ENCODE measurements at regions not wholly inside any gene's neighbourhood (a gene's known extent, or its start where the extent isn't known, plus 50 kb on each side); places are given as distances from the start of the nearest gene placed in this dataset.

DNA sequence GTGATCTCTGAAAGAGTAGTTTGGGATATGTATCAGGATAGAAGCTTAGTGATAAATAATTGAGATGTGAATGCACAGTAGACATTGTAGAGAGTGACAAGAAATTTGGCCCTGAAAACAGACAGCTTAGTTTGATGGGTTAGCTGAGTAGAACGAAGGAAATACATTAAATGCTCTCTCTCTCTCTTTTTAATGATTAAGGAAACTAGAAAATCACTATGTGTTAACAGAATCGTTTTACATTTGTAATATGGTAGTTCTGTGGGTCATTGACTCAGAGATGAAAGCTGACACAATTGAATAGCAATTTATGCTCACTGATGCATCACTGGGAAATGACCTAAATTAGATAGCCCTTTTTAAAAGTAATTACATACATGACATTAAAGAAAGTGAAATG lies 739.8 kb upstream of the PTPRD start:
- Mint-ChIP-seq H3K36me3 (no peaks in the 10 kb centered on the region), H3K9me3 (no peaks in the 10 kb centered on the region), H3K4me1 (peaks cover 22% of the 10 kb centered on the region), H3K4me3 (no peak overlapping the region), H3K27ac (no peak overlapping the region; the same call in 1 of the 2 replicates), H3K27me3 (ENCODE audit: low read depth) (no peaks in the 10 kb centered on the region)
- ATAC-seq, result no peak
- TF ChIP-seq RELA (CRISPR knock-in tag; IDR thresholded peaks at IDR 0.05; ENCODE audit: borderline replicate concordance) (no peak), GABPB1 (CRISPR knock-in tag; IDR thresholded peaks at IDR 0.05) (no peak), ATF1 (CRISPR knock-in tag; IDR thresholded peaks at IDR 0.05) (no peak), ZNF396 (CRISPR knock-in tag; IDR thresholded peaks at IDR 0.05; ENCODE audit: borderline replicate concordance) (no peak), TP53 (CRISPR knock-in tag; IDR thresholded peaks at IDR 0.05) (no peak), OVOL2 (CRISPR knock-in tag; IDR thresholded peaks at IDR 0.05; ENCODE audit: borderline replicate concordance) (no peak)
- TF ChIP-seq, protein P1, sequence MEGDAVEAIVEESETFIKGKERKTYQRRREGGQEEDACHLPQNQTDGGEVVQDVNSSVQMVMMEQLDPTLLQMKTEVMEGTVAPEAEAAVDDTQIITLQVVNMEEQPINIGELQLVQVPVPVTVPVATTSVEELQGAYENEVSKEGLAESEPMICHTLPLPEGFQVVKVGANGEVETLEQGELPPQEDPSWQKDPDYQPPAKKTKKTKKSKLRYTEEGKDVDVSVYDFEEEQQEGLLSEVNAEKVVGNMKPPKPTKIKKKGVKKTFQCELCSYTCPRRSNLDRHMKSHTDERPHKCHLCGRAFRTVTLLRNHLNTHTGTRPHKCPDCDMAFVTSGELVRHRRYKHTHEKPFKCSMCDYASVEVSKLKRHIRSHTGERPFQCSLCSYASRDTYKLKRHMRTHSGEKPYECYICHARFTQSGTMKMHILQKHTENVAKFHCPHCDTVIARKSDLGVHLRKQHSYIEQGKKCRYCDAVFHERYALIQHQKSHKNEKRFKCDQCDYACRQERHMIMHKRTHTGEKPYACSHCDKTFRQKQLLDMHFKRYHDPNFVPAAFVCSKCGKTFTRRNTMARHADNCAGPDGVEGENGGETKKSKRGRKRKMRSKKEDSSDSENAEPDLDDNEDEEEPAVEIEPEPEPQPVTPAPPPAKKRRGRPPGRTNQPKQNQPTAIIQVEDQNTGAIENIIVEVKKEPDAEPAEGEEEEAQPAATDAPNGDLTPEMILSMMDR (IDR thresholded peaks at IDR 0.05), result no peak
- TF ChIP-seq, protein P2, sequence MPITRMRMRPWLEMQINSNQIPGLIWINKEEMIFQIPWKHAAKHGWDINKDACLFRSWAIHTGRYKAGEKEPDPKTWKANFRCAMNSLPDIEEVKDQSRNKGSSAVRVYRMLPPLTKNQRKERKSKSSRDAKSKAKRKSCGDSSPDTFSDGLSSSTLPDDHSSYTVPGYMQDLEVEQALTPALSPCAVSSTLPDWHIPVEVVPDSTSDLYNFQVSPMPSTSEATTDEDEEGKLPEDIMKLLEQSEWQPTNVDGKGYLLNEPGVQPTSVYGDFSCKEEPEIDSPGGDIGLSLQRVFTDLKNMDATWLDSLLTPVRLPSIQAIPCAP (CRISPR knock-in tag; IDR thresholded peaks at IDR 0.05), result no peak
- TF ChIP-seq, protein P3, sequence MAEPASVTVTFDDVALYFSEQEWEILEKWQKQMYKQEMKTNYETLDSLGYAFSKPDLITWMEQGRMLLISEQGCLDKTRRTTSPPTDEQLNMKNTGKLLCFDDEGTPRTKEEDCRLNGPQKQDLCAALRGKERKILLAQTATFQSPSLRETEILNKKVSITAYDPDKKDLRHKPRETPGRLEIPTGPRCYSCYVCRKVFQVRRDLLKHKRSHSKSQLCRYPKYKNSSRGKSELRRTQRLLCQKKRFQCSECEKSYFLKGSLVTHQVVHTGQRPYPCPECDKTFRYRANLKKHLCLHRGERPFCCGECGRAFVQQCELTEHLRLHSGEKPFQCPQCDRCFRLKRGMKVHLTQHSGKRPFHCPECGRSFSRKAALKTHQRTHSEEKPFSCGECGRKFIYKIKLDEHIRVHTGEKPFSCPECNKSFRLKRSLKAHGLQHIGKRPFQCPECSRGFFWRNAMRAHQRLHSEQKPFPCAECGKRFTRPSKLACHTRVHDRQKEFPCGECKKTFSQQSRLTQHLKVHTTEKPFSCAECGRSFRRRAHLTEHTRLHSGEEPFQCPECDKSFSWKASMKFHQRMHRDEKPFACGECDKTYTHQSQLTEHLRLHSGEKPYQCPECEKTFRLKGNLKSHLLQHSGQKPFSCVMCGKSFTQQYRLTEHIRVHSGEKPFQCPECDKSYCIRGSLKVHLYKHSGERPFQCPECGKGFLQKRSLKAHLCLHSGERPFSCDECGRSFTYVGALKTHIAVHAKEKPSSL (CRISPR knock-in tag; conservative IDR thresholded peaks at IDR 0.05), result no peak
- TF ChIP-seq, protein P4, sequence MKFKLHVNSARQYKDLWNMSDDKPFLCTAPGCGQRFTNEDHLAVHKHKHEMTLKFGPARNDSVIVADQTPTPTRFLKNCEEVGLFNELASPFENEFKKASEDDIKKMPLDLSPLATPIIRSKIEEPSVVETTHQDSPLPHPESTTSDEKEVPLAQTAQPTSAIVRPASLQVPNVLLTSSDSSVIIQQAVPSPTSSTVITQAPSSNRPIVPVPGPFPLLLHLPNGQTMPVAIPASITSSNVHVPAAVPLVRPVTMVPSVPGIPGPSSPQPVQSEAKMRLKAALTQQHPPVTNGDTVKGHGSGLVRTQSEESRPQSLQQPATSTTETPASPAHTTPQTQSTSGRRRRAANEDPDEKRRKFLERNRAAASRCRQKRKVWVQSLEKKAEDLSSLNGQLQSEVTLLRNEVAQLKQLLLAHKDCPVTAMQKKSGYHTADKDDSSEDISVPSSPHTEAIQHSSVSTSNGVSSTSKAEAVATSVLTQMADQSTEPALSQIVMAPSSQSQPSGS (CRISPR knock-in tag; IDR thresholded peaks at IDR 0.05; ENCODE audit: borderline replicate concordance, low read depth), result no peak
- TF ChIP-seq, protein P5, sequence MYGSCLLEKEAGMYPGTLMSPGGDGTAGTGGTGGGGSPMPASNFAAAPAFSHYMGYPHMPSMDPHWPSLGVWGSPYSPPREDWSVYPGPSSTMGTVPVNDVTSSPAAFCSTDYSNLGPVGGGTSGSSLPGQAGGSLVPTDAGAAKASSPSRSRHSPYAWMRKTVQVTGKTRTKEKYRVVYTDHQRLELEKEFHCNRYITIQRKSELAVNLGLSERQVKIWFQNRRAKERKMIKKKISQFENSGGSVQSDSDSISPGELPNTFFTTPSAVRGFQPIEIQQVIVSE (CRISPR knock-in tag; IDR thresholded peaks at IDR 0.05; ENCODE audit: borderline replicate concordance), result no peak
- TF ChIP-seq, protein P6, sequence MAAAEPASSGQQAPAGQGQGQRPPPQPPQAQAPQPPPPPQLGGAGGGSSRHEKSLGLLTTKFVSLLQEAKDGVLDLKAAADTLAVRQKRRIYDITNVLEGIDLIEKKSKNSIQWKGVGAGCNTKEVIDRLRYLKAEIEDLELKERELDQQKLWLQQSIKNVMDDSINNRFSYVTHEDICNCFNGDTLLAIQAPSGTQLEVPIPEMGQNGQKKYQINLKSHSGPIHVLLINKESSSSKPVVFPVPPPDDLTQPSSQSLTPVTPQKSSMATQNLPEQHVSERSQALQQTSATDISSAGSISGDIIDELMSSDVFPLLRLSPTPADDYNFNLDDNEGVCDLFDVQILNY (CRISPR knock-in tag; IDR thresholded peaks at IDR 0.05), result no peak
- TF ChIP-seq, protein P7, sequence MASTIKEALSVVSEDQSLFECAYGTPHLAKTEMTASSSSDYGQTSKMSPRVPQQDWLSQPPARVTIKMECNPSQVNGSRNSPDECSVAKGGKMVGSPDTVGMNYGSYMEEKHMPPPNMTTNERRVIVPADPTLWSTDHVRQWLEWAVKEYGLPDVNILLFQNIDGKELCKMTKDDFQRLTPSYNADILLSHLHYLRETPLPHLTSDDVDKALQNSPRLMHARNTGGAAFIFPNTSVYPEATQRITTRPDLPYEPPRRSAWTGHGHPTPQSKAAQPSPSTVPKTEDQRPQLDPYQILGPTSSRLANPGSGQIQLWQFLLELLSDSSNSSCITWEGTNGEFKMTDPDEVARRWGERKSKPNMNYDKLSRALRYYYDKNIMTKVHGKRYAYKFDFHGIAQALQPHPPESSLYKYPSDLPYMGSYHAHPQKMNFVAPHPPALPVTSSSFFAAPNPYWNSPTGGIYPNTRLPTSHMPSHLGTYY (CRISPR knock-in tag; IDR thresholded peaks at IDR 0.05), result no peak
- CTCF ChIA-PET, result no interaction called here
- POLR2A ChIA-PET, result no interaction called here
- no peak for DNase-seq (ENCODE audit: low spot score)

DNA sequence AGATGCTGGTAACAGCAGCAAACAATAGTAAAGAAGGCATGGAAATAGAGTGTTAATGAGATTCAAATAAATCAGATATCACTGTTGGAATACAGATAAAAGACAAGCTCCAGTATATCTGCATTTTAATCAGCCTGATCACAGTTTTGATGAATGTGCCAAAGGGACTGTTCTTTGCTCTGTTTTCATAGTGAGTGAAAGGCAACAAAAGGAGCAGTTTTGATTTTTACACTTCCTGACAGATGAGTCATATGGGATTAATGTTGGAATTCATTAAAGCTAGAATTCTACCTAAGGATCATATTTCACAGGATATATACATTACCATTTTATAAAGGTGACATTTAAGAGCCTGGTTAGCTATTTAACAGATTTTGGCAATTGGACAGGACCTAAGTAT lies 743.3 kb upstream of the PTPRD start:
- Mint-ChIP-seq H3K36me3 (no peaks in the 10 kb centered on the region), H3K4me3 (no peak overlapping the region), H3K27me3 (ENCODE audit: low read depth) (no peaks in the 10 kb centered on the region), H3K4me1 (peaks cover 5% of the 10 kb centered on the region), H3K9me3 (no peaks in the 10 kb centered on the region), H3K27ac (no peak overlapping the region)
- ATAC-seq (no peak), DNase-seq (ENCODE audit: low spot score) (no peak)
- CTCF ChIA-PET, result no interaction called here
- POLR2A ChIA-PET, result no interaction called here
- TF ChIP-seq EMX1 (CRISPR knock-in tag; IDR thresholded peaks at IDR 0.05) (no peak), TCF7 (CRISPR knock-in tag; IDR thresholded peaks at IDR 0.05; ENCODE audit: low read depth) (no peak), ZNF423 (CRISPR knock-in tag; IDR thresholded peaks at IDR 0.05) (no peak), ZNF219 (CRISPR knock-in tag; IDR thresholded peaks at IDR 0.05; ENCODE audit: borderline replicate concordance) (no peak), NR1H2 (CRISPR knock-in tag; IDR thresholded peaks at IDR 0.05) (no peak)
- TF ChIP-seq, protein P6 (CRISPR knock-in tag; IDR thresholded peaks at IDR 0.05), result no peak
- TF ChIP-seq, protein P8, sequence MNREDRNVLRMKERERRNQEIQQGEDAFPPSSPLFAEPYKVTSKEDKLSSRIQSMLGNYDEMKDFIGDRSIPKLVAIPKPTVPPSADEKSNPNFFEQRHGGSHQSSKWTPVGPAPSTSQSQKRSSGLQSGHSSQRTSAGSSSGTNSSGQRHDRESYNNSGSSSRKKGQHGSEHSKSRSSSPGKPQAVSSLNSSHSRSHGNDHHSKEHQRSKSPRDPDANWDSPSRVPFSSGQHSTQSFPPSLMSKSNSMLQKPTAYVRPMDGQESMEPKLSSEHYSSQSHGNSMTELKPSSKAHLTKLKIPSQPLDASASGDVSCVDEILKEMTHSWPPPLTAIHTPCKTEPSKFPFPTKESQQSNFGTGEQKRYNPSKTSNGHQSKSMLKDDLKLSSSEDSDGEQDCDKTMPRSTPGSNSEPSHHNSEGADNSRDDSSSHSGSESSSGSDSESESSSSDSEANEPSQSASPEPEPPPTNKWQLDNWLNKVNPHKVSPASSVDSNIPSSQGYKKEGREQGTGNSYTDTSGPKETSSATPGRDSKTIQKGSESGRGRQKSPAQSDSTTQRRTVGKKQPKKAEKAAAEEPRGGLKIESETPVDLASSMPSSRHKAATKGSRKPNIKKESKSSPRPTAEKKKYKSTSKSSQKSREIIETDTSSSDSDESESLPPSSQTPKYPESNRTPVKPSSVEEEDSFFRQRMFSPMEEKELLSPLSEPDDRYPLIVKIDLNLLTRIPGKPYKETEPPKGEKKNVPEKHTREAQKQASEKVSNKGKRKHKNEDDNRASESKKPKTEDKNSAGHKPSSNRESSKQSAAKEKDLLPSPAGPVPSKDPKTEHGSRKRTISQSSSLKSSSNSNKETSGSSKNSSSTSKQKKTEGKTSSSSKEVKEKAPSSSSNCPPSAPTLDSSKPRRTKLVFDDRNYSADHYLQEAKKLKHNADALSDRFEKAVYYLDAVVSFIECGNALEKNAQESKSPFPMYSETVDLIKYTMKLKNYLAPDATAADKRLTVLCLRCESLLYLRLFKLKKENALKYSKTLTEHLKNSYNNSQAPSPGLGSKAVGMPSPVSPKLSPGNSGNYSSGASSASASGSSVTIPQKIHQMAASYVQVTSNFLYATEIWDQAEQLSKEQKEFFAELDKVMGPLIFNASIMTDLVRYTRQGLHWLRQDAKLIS (CRISPR knock-in tag; IDR thresholded peaks at IDR 0.05; ENCODE audit: borderline replicate concordance), result no peak
- TF ChIP-seq, protein P7 (CRISPR knock-in tag; IDR thresholded peaks at IDR 0.05), result no peak
